ENCODE measurements at regions not wholly inside any gene's neighbourhood (a gene's known extent, or its start where the extent isn't known, plus 50 kb on each side); places are given as distances from the start of the nearest gene placed in this dataset.
"Not testable (repeated sequence)": the region's sequence is repeated elsewhere in the genome, so short reads cannot be mapped to it uniquely, and the experiment has no call there.

- Mint-ChIP-seq H3K4me3 (peak overlapping the region in 1 of 8 donors; percentile 7), H3K9me3 (peaks cover 0 to 11% (median 6%) of the 10 kb centered on the region in 8 donors), H3K4me1 (no peaks in the 10 kb centered on the region), H3K27ac (no peak overlapping the region), H3K27me3 (no peaks in the 10 kb centered on the region), H3K36me3 (no peaks in the 10 kb centered on the region)
- H3K27me3 ChIP-seq (ENCODE audit: insufficient read depth, low read length) = no peaks in the 10 kb centered on the region
- H3K4me3 ChIP-seq (ENCODE audit: low read length in 2 of 2) = no peak overlapping the region
- H3K27ac ChIP-seq (ENCODE audit: low read depth, low read length) = no peak overlapping the region
- POLR2A ChIA-PET (ENCODE audit: partially characterized antibody) = no interaction called here
- no peak for DNase-seq
- no peaks in the 10 kb centered on the region for H3K4me1 ChIP-seq (ENCODE audit: insufficient read depth, low read length)
- CTCF ChIA-PET (ENCODE audit: partially characterized antibody) = no interaction called here
- intact Hi-C loops (cut with micrococcal nuclease) = no loop called here
- H3K36me3 ChIP-seq (ENCODE audit: insufficient read depth, low read length) = no peaks in the 10 kb centered on the region
- H3K9me3 ChIP-seq (ENCODE audit: control insufficient read depth in 1 of 2, low read length in 2 of 2) = no peaks in the 10 kb centered on the region
These were observed 169.9 kb downstream of the PRL start for GRCh38 chr6:22126910-22127309.

- peaks cover 0 to 12% (median 7%) of the 10 kb centered on the region in 8 donors for H3K9me3 Mint-ChIP-seq
- H3K36me3 Mint-ChIP-seq = no peaks in the 10 kb centered on the region
- no peaks in the 10 kb centered on the region for H3K4me1 Mint-ChIP-seq
- Histone ChIP-seq H3K4me3 (ENCODE audit: low read length in 2 of 2) (no peak overlapping the region), H3K36me3 (ENCODE audit: insufficient read depth, low read length) (no peaks in the 10 kb centered on the region), H3K4me1 (ENCODE audit: insufficient read depth, low read length) (no peaks in the 10 kb centered on the region), H3K27ac (ENCODE audit: low read depth, low read length) (no peak overlapping the region), H3K9me3 (ENCODE audit: control insufficient read depth in 1 of 2, low read length in 2 of 2) (no peaks in the 10 kb centered on the region), H3K27me3 (ENCODE audit: insufficient read depth, low read length) (no peaks in the 10 kb centered on the region)
- ChIA-PET POLR2A (ENCODE audit: partially characterized antibody) (no interaction called here), CTCF (ENCODE audit: partially characterized antibody) (no interaction called here)
- DNase-seq = no peak
- no peak overlapping the region for H3K27ac Mint-ChIP-seq
- H3K4me3 Mint-ChIP-seq = no peak overlapping the region
- no peaks in the 10 kb centered on the region for H3K27me3 Mint-ChIP-seq
- intact Hi-C loops (cut with micrococcal nuclease) = no loop called here
These were observed 167.1 kb downstream of the PRL start for GRCh38 chr6:22129751-22130150.

- CTCF ChIA-PET (ENCODE audit: partially characterized antibody) = no interaction called here
- Mint-ChIP-seq H3K4me3 (no peak overlapping the region), H3K27ac (no peak overlapping the region), H3K9me3 (peaks cover 0 to 12% (median 5%) of the 10 kb centered on the region in 8 donors), H3K36me3 (no peaks in the 10 kb centered on the region), H3K4me1 (no peaks in the 10 kb centered on the region), H3K27me3 (no peaks in the 10 kb centered on the region)
- POLR2A ChIA-PET (ENCODE audit: partially characterized antibody) = no interaction called here
- no peak overlapping the region for H3K27ac ChIP-seq (ENCODE audit: low read depth, low read length)
- H3K27me3 ChIP-seq (ENCODE audit: insufficient read depth, low read length) = no peaks in the 10 kb centered on the region
- no peak for DNase-seq
- H3K4me3 ChIP-seq (ENCODE audit: low read length in 2 of 2) = no peak overlapping the region
- intact Hi-C loops (cut with micrococcal nuclease) = no loop called here
- no peaks in the 10 kb centered on the region for H3K4me1 ChIP-seq (ENCODE audit: insufficient read depth, low read length)
- no peaks in the 10 kb centered on the region for H3K36me3 ChIP-seq (ENCODE audit: insufficient read depth, low read length)
- no peaks in the 10 kb centered on the region for H3K9me3 ChIP-seq (ENCODE audit: control insufficient read depth in 1 of 2, low read length in 2 of 2)
These were observed 164.2 kb downstream of the PRL start for GRCh38 chr6:22132656-22133055.

GRCh38 chr6:22133357-22133756 is 163.5 kb downstream of the PRL start:
- no peaks in the 10 kb centered on the region for H3K36me3 ChIP-seq (ENCODE audit: insufficient read depth, low read length)
- no peak for DNase-seq
- H3K27ac Mint-ChIP-seq = no peak overlapping the region
- ChIA-PET POLR2A (ENCODE audit: partially characterized antibody) (no interaction called here), CTCF (ENCODE audit: partially characterized antibody) (no interaction called here)
- no peak overlapping the region for H3K27ac ChIP-seq (ENCODE audit: low read depth, low read length)
- intact Hi-C loops (cut with micrococcal nuclease) = no loop called here
- no peak overlapping the region for H3K4me3 ChIP-seq (ENCODE audit: low read length in 2 of 2)
- no peaks in the 10 kb centered on the region for H3K9me3 ChIP-seq (ENCODE audit: control insufficient read depth in 1 of 2, low read length in 2 of 2)
- peaks cover 0 to 8% (median 5%) of the 10 kb centered on the region in 8 donors for H3K9me3 Mint-ChIP-seq
- H3K4me1 ChIP-seq (ENCODE audit: insufficient read depth, low read length) = no peaks in the 10 kb centered on the region
- H3K36me3 Mint-ChIP-seq = no peaks in the 10 kb centered on the region
- H3K27me3 Mint-ChIP-seq = no peaks in the 10 kb centered on the region
- no peak overlapping the region for H3K4me3 Mint-ChIP-seq
- no peaks in the 10 kb centered on the region for H3K4me1 Mint-ChIP-seq
- no peaks in the 10 kb centered on the region for H3K27me3 ChIP-seq (ENCODE audit: insufficient read depth, low read length)

GRCh38 chr6:22134308-22134707 is 162.5 kb downstream of the PRL start:
- Histone ChIP-seq H3K27ac (ENCODE audit: low read depth, low read length) (no peak overlapping the region), H3K27me3 (ENCODE audit: insufficient read depth, low read length) (no peaks in the 10 kb centered on the region), H3K4me3 (ENCODE audit: low read length in 2 of 2) (no peak overlapping the region), H3K36me3 (ENCODE audit: insufficient read depth, low read length) (no peaks in the 10 kb centered on the region), H3K4me1 (ENCODE audit: insufficient read depth, low read length) (no peaks in the 10 kb centered on the region), H3K9me3 (ENCODE audit: control insufficient read depth in 1 of 2, low read length in 2 of 2) (no peaks in the 10 kb centered on the region)
- no peak for DNase-seq
- peaks cover 0 to 7% (median 5%) of the 10 kb centered on the region in 8 donors for H3K9me3 Mint-ChIP-seq
- ChIA-PET POLR2A (ENCODE audit: partially characterized antibody) (no interaction called here), CTCF (ENCODE audit: partially characterized antibody) (no interaction called here)
- no peak overlapping the region for H3K27ac Mint-ChIP-seq
- H3K27me3 Mint-ChIP-seq = no peaks in the 10 kb centered on the region
- no peaks in the 10 kb centered on the region for H3K36me3 Mint-ChIP-seq
- intact Hi-C loops (cut with micrococcal nuclease) = no loop called here
- H3K4me1 Mint-ChIP-seq = no peaks in the 10 kb centered on the region
- H3K4me3 Mint-ChIP-seq = no peak overlapping the region

- intact Hi-C loops (cut with micrococcal nuclease) = no loop called here
- H3K27ac ChIP-seq (ENCODE audit: low read depth, low read length) = no peak overlapping the region
- POLR2A ChIA-PET (ENCODE audit: partially characterized antibody) = no interaction called here
- H3K9me3 Mint-ChIP-seq = peaks cover 0 to 7% (median 5%) of the 10 kb centered on the region in 8 donors
- no peaks in the 10 kb centered on the region for H3K27me3 ChIP-seq (ENCODE audit: insufficient read depth, low read length)
- CTCF ChIA-PET (ENCODE audit: partially characterized antibody) = no interaction called here
- no peak overlapping the region for H3K4me3 ChIP-seq (ENCODE audit: low read length in 2 of 2)
- H3K27me3 Mint-ChIP-seq = no peaks in the 10 kb centered on the region
- H3K4me1 ChIP-seq (ENCODE audit: insufficient read depth, low read length) = no peaks in the 10 kb centered on the region
- no peak overlapping the region for H3K27ac Mint-ChIP-seq
- H3K36me3 Mint-ChIP-seq = no peaks in the 10 kb centered on the region
- H3K36me3 ChIP-seq (ENCODE audit: insufficient read depth, low read length) = no peaks in the 10 kb centered on the region
- H3K9me3 ChIP-seq (ENCODE audit: control insufficient read depth in 1 of 2, low read length in 2 of 2) = no peaks in the 10 kb centered on the region
- no peak for DNase-seq
- no peaks in the 10 kb centered on the region for H3K4me1 Mint-ChIP-seq
- no peak overlapping the region for H3K4me3 Mint-ChIP-seq
These were observed 161.4 kb downstream of the PRL start for GRCh38 chr6:22135395-22135794.

GRCh38 chr6:22140736-22141135 is 156.1 kb downstream of the PRL start:
- H3K4me3 ChIP-seq (ENCODE audit: low read length in 2 of 2); H3K27ac Mint-ChIP-seq; DNase-seq; H3K27me3 ChIP-seq (ENCODE audit: insufficient read depth, low read length); H3K9me3 Mint-ChIP-seq; H3K4me3 Mint-ChIP-seq; H3K4me1 ChIP-seq (ENCODE audit: insufficient read depth, low read length); POLR2A ChIA-PET (ENCODE audit: partially characterized antibody); CTCF ChIA-PET (ENCODE audit: partially characterized antibody); intact Hi-C loops (cut with micrococcal nuclease); H3K36me3 ChIP-seq (ENCODE audit: insufficient read depth, low read length); H3K27ac ChIP-seq (ENCODE audit: low read depth, low read length); H3K27me3 Mint-ChIP-seq; H3K9me3 ChIP-seq (ENCODE audit: control insufficient read depth in 1 of 2, low read length in 2 of 2); H3K36me3 Mint-ChIP-seq; H3K4me1 Mint-ChIP-seq: not testable (repeated sequence)

- Histone ChIP-seq H3K27ac (ENCODE audit: low read depth, low read length) (no peak overlapping the region), H3K36me3 (ENCODE audit: insufficient read depth, low read length) (no peaks in the 10 kb centered on the region), H3K27me3 (ENCODE audit: insufficient read depth, low read length) (no peaks in the 10 kb centered on the region), H3K4me1 (ENCODE audit: insufficient read depth, low read length) (no peaks in the 10 kb centered on the region), H3K4me3 (ENCODE audit: low read length in 2 of 2) (no peak overlapping the region), H3K9me3 (ENCODE audit: control insufficient read depth in 1 of 2, low read length in 2 of 2) (no peaks in the 10 kb centered on the region)
- Mint-ChIP-seq H3K27ac (no peak overlapping the region), H3K4me1 (no peaks in the 10 kb centered on the region), H3K36me3 (no peaks in the 10 kb centered on the region), H3K27me3 (peaks cover 3 to 5% of the 10 kb centered on the region in 2 donors), H3K4me3 (no peak overlapping the region), H3K9me3 (peaks cover 0 to 5% (median 1%) of the 10 kb centered on the region in 8 donors)
- intact Hi-C loops (cut with micrococcal nuclease) = no loop called here
- POLR2A ChIA-PET (ENCODE audit: partially characterized antibody) = no interaction called here
- CTCF ChIA-PET (ENCODE audit: partially characterized antibody) = no interaction called here
- no peak for DNase-seq
These were observed 155.5 kb downstream of the PRL start for GRCh38 chr6:22141241-22141745.
